GM21576 (cell line): ENCODE measurements at regions not wholly inside any gene's neighbourhood (a gene's known extent, or its start where the extent isn't known, plus 50 kb on each side); places are given as distances from the start of the nearest gene placed in this dataset.
"Not testable (repeated sequence)": the region's sequence is repeated elsewhere in the genome, so short reads cannot be mapped to it uniquely, and the experiment has no call there.

Experiments
- ATAC-seq: cut with Tn5 transposase; IDR thresholded peaks from one replicate; pipeline ENCODE4 v1.9.1; 2021; ENCODE audit warnings: mild to moderate bottlenecking, moderate library complexity; ENCODE audit not compliant: unreplicated experiment

DNA sequence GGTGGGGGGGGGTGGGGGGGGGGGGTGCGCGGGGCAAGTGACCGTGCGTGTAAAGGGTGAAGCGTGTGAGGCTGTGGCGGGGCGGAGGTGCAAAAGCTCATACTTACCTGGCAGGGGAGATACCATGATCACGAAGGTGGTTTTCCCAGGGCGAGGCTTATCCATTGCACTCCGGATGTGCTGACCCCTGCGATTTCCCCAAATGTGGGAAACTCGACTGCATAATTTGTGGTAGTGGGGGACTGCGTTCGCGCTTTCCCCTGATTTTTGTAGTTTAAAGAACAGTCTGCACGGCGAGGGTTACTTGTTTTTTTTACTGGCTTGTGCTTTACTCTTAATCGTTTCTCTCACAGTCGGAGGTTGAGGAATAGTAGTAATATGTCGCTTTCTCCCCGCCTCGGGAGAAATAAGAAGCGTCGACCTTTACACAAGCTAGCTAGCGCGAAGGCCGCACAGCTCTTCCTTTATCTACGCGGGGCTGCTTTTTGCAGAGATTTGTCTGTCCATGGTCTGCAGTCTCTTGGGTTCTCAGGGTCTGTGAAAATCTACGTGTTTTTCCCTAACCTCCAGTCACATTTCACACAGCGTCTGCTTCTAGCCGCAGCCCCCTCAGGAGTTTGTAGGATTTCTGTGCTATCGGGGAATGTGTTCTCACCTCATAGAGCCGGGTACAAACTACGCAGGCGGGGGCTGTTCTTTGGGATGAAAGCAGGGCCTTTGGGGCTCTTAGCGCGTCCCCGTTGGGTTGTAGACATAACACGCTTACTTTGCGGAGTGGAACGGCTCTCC is 148.1 kb upstream of the NOTCH2NLA start:
- ATAC-seq: peak; percentile 85

DNA sequence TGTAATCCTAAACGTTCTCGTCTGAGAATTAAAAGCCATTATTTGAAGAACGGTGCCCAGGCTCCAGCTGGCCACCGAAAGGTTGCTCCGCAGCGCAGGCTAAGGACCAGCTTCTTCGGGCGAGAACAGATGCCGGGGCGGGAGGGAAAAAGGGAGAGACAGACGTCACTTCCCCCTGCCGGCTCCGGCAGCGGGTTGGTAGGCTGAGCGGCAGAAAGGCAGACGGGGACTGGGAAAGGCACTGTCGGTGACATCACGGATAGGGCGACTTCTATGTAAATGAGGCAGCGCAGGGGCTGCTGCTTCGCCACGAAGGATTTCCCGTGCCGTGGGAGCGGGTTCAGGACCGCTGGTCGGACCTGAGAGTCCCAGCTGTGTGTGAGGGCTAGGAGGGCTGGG is 147.5 kb upstream of the NOTCH2NLA start:
- ATAC-seq: peak; percentile 56

DNA sequence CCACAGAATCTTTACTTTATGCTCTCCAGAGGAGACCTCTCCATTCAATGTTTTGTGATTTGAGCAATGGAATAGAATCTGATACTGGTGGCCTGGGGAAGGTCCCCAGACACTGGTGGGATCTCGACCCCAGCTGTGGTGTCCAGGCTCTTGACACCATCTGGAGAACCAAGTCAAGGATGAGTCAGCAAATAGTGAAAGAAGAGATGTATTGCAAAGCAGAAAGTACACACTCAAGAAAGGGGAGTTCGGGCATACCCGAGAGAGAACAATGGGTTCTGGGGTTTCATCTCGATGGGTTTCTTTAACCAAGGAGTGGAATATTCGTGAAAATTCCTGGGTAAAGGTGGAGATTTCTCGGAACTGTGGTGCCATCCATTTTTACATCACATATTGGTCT is 146.3 kb upstream of the NOTCH2NLA start:
- not testable (repeated sequence) for ATAC-seq

DNA sequence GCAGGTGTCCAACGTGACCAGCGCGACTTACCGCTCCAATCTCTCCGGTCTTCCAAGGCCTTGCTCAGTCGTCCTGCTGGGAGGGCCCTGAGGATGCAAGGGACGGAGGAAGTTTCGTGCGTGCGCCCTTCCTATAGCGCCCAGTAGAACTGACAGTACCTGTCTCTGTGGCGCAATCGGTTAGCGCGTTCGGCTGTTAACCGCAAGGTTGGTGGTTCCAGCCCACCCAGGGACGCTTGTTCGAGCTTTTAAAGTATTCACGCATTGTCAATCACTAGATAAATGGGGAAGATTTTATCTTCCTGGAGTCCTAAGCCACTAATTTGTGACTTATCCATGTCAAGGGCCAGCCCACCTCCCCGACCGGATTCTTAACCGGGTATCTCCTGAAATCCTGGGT is 141.1 kb upstream of the NOTCH2NLA start:
- ATAC-seq: not testable (repeated sequence)

DNA sequence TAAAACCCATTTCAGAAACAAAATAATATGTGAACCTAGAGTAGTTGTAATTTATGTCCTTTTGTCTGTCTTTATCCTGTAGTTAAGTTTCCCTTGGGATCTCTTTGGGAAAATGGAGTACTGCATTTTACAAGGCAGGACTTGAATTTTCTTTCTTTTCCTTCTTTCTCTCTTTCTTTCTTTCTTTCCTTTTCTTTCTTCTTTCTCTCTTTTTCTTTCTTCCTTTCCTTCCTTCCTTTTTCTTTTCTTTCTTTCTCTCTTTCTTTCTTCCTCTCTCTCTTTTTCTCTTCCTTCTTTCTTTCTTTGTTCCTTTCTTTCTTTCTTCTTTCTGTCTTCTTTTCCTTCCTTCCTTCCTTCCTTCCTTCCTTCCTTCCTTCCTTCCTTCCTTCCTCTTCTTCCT is 126.6 kb upstream of the NOTCH2NLA start:
- not testable (repeated sequence) for ATAC-seq

DNA sequence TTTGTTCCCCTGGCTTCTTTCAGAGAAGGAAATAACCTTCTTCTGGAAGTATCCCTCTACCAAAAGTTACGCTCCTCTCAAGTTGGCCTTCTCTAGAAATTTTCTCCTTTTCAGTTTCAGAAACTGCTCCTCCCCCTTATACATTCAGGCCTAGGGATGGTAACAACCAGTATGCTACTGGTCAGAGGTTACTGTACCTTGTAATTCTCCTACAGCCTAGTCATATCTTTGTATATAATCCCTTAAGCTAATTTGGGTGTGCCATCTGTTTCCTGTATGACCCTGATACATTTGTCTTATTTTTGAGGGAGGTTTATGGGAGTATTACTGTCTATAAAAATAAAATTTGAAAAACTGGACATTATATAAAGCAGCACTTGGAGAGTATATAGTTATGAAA is 98.0 kb upstream of the NOTCH2NLA start:
- ATAC-seq: not testable (repeated sequence)

DNA sequence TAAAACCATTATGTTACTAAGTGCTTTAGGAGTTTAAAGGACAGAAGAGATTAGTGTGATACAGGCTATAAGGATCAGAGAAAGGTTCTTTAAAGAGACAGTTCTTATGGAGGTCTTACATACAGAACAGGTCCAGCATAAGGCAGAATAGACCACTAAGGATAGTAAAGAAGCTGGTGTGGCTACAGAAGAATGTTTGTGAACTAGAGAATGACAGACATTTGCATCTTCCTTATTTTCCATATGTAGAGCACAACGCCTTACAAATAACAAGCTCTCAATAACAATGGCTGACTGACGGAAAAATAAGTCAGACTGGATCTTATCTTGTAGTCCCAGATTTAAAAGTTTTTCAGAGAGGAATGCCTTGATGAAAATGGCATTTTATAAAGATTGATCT is 95.6 kb upstream of the NOTCH2NLA start:
- ATAC-seq: not testable (repeated sequence)

DNA sequence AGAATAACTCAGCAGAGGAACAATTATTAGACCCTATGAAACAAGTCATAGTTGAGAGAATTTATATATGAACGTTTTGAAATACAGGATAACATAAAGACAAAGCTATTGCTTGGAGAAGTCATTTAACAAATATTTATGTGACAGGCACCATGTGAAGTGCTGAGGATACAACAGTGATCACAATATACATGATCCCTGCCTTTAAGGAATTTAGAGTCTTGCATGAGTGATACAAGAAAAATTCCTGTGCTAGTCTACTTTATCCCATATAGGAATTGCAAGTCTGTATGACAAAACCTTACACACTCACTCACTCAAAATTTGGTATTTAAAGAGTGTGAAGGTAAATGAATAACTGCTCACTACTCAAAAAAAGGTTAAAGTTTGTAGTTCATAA is 94.5 kb upstream of the NOTCH2NLA start:
- ATAC-seq: not testable (repeated sequence)

DNA sequence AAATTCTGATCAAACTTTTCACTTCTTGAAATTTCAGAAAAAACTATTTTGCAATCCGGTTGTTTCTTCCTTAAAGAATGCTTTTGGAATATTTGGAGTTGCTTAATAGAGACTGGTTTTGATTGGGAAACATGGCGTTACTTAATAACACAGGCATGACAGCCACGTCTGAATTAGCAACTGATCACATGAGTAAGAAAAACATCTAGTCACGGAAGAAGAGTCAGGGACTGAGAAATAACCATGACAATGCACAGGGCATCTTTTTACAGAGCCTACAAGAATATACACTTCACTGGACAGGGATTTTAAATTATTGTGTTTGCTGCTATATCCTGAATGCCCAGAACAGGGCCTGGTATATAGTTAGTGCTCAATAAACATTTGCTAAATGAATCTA is 94.1 kb upstream of the NOTCH2NLA start:
- ATAC-seq: not testable (repeated sequence)

DNA sequence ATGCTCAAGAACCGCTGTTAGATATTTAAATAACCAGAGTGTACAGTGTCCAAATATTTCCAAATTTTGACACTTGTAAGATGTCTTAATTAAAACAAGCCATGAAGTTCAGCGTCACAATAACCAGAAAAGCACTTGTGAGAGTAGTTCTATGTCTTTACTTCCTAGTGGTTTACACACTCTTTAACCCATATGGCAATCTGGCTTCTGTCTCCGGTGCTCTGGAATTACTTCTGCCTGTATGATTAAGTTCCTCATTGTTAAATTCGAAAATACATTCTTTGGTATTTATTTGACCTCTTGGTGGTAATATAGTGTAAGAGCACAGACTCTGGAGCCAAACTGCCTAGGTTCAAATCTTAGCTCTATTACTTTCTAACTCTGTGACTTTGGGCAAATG is 89.9 kb upstream of the NOTCH2NLA start:
- not testable (repeated sequence) for ATAC-seq

DNA sequence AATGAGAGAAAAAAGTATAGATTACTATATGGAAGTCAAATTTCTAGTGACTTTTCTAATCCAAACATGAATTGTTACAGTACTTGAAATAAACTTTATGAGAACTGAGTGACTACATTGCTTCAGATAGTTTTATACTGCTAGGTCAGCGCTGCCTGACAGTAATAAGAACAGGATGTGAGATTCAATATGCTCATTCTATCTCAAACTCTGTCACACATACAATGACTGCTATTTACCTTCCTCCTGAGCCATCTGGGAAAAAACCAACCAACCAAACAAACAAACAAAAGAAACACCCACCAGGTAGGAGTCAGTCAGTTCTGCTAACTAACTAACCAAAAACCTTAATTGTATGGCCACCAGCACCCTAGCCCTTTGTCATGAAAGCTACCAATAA is 89.0 kb upstream of the NOTCH2NLA start:
- not testable (repeated sequence) for ATAC-seq

DNA sequence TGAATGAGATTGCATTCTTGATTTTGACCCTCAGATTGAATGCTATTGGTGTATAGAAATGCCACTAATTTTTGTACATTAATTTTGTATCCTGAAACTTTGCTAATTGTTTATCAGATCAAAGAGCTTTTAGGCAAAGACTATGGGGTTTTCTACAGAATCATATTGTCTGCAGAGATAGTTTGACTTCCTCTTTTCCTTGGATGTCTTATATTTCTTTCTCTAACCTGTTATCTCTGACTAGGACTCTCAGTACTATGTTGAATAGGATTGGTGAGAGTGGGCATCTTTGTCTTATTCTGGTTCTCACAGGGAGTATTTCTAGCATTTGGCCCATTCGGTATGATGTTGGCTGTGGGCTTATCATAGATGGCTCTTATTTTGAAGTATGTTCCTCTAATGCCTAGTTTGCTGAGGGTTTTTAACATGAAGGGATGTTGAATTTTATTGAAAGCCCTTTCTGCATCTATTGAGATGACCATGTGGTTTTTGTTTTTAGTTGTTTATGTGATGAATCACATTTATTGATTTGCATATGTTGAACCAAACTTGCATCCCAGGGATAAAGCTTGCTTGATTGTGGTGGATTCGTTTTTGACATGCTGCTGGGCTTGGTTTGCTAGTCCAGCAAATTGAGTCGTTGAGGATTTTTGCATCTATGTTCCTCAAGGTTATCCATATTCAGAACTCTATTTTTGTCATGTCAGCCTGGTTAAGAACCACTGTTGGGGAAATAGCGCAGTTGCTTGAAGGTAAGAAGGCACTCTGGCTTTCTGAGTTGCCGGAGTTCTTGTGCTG is 85.8 kb upstream of the NOTCH2NLA start:
- ATAC-seq: not testable (repeated sequence)

DNA sequence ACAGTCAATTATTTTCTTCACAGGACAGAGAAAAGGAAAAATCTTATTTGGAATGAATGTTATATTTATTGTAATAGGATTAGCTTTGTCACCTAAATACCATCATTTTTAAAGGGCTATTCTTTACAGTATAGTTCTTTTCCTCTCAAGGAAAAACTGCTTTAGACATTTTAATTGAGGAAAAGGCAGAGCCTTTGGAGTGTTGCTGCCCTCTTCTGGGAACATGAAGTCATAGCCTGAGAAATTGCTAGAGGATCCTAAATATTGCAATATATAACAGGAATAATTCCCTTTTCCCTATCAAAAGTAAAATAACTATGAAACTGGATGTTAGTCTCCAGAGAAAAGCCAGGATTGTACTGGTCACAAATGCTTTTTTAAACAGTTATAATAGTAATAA is 81.8 kb upstream of the NOTCH2NLA start:
- not testable (repeated sequence) for ATAC-seq

DNA sequence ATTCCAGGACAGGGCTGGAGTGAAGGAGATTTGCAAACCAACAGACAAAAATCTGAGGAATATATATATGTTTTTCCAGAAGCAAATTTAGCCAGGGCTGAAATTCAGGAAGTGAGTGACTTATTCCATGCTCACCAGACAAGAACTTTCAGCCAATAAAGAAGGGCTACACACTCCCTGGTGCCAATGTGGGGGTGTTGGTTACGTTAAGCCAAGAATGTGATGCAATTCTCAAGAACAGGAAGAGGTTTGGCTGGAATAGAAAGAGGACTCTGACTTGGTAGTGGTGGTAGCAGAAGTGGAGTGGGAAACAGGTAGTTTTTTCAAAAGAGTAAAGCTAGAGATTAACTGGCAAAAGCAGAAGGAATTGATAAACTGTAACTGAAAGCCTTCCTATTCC is 80.6 kb upstream of the NOTCH2NLA start:
- not testable (repeated sequence) for ATAC-seq

DNA sequence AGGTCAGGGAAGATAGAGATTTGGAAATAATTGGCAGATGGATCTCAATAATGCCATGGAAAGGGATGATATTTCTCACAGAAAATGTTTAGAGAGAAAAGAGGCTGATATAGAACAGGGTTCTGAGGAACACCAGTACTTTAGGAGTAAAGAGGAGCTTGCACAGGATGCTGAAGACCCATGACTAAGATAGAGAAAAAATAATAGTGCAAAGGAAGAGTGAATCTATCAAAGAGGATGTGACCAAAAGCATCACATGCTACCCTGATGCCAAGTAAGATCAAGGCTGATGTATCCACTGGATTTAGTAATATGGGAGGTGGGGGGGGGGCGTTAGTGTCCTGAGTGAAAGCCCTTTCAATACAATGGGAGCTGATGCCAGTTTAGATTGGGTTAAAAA is 80.1 kb upstream of the NOTCH2NLA start:
- ATAC-seq: not testable (repeated sequence)

DNA sequence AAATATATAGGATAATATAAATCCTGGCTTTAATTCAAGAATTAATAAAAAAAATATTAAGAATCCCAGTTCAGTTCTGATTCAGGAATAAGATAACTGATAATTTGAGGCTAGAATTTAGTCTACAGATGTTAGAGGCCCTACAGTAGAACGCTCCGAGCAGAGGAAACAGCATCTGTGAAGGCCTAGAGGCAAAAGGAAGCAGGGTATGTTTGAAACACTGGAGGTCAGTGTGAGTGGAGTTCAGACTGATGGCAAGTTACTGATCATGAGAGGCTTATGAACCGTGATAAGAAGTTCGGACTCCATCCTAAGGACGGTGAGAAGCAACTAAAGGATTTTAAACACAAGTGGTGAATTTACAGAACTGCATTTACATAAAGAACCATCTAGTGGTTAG is 79.3 kb upstream of the NOTCH2NLA start:
- not testable (repeated sequence) for ATAC-seq

DNA sequence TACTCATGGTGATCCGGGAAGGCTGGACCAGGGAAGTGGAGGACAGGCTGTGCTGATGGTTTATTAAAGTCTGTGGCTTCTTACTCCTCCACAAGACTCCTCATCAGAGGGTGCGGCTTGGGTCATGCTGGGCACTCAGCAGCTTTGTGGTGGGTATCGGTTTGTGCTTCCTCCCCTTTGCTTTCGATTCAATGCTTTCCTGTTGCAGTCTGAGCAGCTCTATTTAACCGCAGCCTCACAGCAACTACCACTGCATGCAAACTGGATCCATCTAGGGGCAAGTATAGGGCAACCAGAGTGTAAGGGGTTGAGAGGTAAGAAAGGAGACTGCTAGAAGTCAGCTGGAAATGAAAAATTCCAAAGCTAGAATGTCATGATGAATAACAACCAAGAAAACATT is 78.8 kb upstream of the NOTCH2NLA start:
- ATAC-seq: peak; percentile 95

DNA sequence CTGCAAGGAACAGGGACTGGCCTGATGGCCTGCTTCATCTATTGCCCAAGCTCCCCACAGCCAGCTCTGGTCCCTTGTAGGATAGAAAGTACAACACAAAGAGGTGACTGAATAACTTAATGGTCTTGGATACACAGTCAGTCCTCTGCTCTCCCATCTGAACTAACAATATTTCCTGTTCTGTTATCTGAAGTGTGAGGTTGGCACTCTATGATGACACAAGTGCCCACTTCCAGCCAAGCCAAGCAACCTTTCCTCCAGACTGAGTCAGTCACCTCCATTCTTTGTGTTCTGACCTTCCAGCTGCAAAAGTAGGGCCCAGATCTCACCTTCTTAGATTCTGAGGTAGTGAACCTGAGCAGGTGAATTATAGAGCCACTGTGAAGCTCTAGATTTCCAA is 77.8 kb upstream of the NOTCH2NLA start:
- not testable (repeated sequence) for ATAC-seq

DNA sequence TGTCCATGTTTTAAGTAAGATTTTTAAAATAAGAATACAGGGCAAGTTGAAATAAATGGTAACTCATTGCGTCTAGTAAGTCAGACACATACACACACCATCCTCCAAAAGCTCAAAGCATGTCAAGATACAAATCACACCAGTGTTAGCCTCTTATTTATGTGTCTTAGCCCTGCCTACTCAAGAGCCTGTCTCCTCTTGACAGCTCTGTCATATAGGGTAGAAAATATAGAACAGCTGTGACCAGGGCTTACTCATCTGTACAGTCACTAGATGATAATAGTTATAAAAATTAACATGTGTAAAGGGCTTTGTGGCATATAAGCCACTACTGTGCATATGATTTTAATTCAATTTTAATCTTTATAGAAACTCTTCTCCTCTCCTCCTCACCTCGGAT is 76.6 kb upstream of the NOTCH2NLA start:
- ATAC-seq: not testable (repeated sequence)

DNA sequence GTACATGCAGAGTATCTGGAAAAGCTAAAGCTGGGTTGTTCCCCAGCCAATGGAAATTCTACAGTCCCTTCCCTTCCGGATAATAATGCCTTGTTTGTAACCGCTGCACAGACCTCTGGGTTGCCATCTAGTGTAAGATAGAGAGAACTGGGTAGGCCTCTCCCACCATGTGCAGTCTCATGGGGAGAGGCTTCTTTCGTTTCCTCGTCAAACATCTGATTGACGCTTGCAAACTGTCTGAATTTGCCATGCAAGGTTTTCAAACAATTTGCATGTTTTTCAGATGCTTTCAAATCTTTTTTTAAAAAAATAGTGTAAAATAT is 69.7 kb upstream of the NOTCH2NLA start:
- peak; percentile 88 for ATAC-seq

DNA sequence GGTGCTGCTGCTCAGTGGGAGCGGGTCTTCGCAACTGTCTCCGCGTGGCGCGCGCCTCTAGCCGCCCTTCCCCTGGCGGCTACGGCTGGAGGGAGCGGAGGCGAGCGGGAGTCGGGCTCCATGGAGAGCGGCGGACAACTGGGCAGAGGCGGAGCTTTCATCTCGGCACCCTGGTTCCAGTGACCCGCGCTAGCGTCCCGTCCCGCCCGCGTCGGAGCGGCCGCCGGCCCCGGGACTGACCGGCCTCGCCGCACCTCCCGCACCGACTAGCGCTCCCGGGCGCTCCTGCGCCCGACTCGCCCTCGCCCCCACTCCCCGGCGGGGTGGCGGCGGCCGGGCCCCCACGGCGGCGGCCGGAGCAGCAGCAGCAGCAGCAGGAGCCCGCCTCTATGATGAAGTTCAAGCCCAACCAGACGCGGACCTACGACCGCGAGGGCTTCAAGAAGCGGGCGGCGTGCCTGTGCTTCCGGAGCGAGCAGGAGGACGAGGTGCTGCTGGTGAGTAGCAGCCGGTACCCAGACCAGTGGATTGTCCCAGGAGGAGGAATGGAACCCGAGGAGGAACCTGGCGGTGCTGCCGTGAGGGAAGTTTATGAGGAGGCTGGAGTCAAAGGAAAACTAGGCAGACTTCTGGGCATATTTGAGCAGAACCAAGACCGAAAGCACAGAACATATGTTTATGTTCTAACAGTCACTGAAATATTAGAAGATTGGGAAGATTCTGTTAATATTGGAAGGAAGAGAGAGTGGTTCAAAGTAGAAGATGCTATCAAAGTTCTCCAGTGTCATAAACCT is 69.2 kb upstream of the NOTCH2NLA start:
- ATAC-seq: peak; percentile 40
